Suprapubic skin (tissue), 3 donors: ENCODE measurements at regions not wholly inside any gene's neighbourhood (a gene's known extent, or its start where the extent isn't known, plus 50 kb on each side); places are given as distances from the start of the nearest gene placed in this dataset.
"Not testable (repeated sequence)": the region's sequence is repeated elsewhere in the genome, so short reads cannot be mapped to it uniquely, and the experiment has no call there.

Experiments
- CTCF ChIP-seq, 2 donors: fragments of 200-600 bp in 1 of 2; fragments of 450-650 bp in 1 of 2; sonication (generic) in 1 of 2; IDR thresholded peaks; one replicate each; pipeline ENCODE4 v1.5.1; 2016 to 2019; ENCODE audit warnings: antibody characterized with exemption in 2 of 2, mild to moderate bottlenecking in 1 of 2, moderate library complexity in 1 of 2
- POLR2AphosphoS5 ChIP-seq, 3 donors: sonication (generic); formaldehyde crosslinking; IDR thresholded peaks; one replicate each; pipeline ENCODE4 v1.6.1; 2017; ENCODE audit warnings: antibody characterized with exemption in 3 of 3

GRCh38 chr15:20232457-20232856 lies 309.1 kb downstream of the GOLGA6L6 start:
- TF ChIP-seq CTCF, POLR2AphosphoS5 (IDR thresholded peaks at IDR 0.05): not testable (repeated sequence)
